Activated CD4-positive, alpha-beta memory T cell treated with anti-CD3 and anti-CD28 coated beads for 36 hours (primary cell): ENCODE measurements at regions not wholly inside any gene's neighbourhood (a gene's known extent, or its start where the extent isn't known, plus 50 kb on each side); places are given as distances from the start of the nearest gene placed in this dataset.
A peak's percentile ranks its signal among the peaks of the same experiment; 100 is the strongest.

Experiments
- CTCF ChIA-PET: fragments of 350-600 bp; sonication (Branson Sonifier 250); formaldehyde crosslinking; loops from one replicate; lab custom pipeline; 2021; ENCODE audit warnings: antibody characterized with exemption, inconsistent platforms; lab: Charles Lee
- POLR2A ChIA-PET: fragments of 350-600 bp; sonication (Branson Sonifier 250); formaldehyde crosslinking; loops from one replicate; lab custom pipeline; 2021; ENCODE audit warnings: antibody characterized with exemption; lab: Charles Lee
- DNase-seq: peaks from one replicate; pipeline ENCODE4 v3.0.0-alpha.2; 2020
- H3K27ac Mint-ChIP-seq: one replicate; pipeline ENCODE4 v1.8.0; 2021; ENCODE audit warnings: mixed read lengths
- H3K27me3 Mint-ChIP-seq: one replicate; pipeline ENCODE4 v1.8.0; 2021; ENCODE audit warnings: mixed read lengths
- H3K36me3 Mint-ChIP-seq: one replicate; pipeline ENCODE4 v1.8.0; 2021; ENCODE audit warnings: mixed read lengths
- H3K4me1 Mint-ChIP-seq: one replicate; pipeline ENCODE4 v1.8.0; 2021; ENCODE audit warnings: low read depth, mixed read lengths
- H3K4me3 Mint-ChIP-seq: one replicate; pipeline ENCODE4 v1.8.0; 2021; ENCODE audit warnings: mild to moderate bottlenecking, mixed read lengths
- H3K9me3 Mint-ChIP-seq: one replicate; pipeline ENCODE4 v1.8.0; 2021; ENCODE audit warnings: mixed read lengths
- intact Hi-C: fragments of 100-400 bp; cut with micrococcal nuclease; formaldehyde crosslinking; loops from one replicate; pipeline ENCODE4 v1.15.1; 2023

DNA sequence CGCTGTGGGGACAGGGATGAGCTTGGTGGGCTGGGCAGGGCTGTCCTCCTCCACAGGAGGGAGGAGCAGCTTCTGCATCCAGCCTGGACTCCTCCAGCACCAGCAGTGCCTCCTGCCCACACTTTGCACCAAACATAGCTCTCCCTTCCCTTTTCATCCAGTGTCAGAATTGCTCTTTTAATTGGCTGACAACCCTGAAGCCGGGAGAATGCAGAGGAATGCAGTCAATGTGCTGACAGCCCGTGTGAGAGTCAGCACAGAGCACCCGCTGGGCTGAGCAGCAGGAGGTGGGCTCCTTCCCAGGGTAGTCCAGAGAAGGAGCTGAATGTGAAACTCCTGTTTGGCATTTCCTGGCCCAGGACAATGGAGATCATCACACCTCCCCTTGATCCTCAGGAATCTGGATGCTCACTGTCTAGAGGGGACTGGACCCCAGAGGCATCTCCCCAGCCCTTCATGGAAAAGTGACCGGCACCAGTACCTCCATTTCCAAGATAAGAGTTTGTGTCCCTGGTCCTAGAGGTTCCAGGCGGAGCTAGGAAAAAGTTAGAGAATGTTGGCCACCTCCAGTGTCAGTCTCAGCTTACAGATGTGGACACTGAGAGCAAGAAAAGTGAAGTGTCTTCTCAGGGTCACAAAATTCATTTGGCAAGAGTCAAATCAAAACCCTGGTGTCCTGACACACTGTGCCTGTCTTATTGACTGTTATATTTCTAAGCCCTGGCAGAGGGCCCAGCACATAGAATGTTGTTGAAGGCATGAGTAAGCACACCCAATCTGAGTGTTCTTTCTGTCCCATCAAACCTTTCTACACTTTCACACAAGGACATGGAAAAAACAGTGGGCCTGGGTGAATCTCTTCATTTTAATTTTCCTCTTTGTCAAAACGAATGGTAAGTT, 202.1 kb downstream of the SNX18 start:
- Mint-ChIP-seq H3K9me3 (peaks cover 7% of the 10 kb centered on the region), H3K36me3 (peaks cover 10% of the 10 kb centered on the region), H3K4me1 (peaks cover 34% of the 10 kb centered on the region), H3K4me3 (no peak overlapping the region), H3K27ac (peak overlapping the region; percentile 42), H3K27me3 (peaks cover under 1% of the 10 kb centered on the region)
- ChIA-PET POLR2A (no interaction called here), CTCF (interaction anchor here (1.3 to 1.4 kb wide), 2 partner anchors 76 to 202 kb away, joined by 4 read pairs; partner anchors contain the start of gene SNX18)
- intact Hi-C loops, result loop anchor here (1.0 to 5.0 kb wide), 5 partner anchors 34 to 1712 kb away; partner anchors contain the start of gene ARL15
- peak; percentile 67 for DNase-seq

- CTCF ChIA-PET, result interaction anchor here (0.9 to 1.4 kb wide), 3 partner anchors 26 to 201 kb away, joined by 3 to 4 read pairs (median 4); partner anchors contain the start of gene SNX18
- POLR2A ChIA-PET, result interaction anchor here (0.7 to 1.3 kb wide), 2 partner anchors 72 to 199 kb away, joined by 3 to 5 read pairs; no protein-coding TSS in a partner anchor
- intact Hi-C loops, result loop anchor here (1.0 to 5.0 kb wide), 6 partner anchors 76 to 1711 kb away; partner anchors contain the start of gene ARL15
These were observed 201.1 kb downstream of the SNX18 start for GRCh38 chr5:54718656-54719055.

DNA sequence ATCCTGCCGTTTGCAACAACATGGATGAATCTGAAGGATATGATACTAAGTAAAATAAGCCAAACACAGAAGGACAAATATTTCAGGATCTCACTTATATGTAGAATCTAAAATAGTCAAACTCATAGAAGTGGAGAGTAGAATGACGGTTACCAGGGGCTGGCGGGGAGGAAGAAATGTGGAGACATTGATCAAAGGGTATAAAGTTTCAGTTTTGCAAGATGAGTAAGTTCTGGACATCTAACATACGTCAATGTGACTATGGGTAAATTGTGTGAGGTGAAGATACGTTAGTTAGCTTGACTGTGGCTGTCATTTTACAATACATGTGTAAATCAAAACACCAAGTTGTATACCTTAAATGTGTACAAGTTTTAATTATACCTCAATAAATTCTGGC, 200.3 kb downstream of the SNX18 start:
- peaks cover 3% of the 10 kb centered on the region for H3K27me3 Mint-ChIP-seq
- peaks cover 5% of the 10 kb centered on the region for H3K9me3 Mint-ChIP-seq
- peak overlapping the region; percentile 75 for H3K27ac Mint-ChIP-seq
- peak; percentile 70 for DNase-seq
- H3K4me1 Mint-ChIP-seq, result peaks cover 34% of the 10 kb centered on the region
- POLR2A ChIA-PET, result interaction anchor here (0.7 to 1.3 kb wide), 3 partner anchors 41 to 198 kb away, joined by 3 to 5 read pairs (median 3); no protein-coding TSS in a partner anchor
- intact Hi-C loops, result loop anchor here (1.0 to 5.0 kb wide), 11 partner anchors 26 to 1711 kb away; partner anchors contain the start of gene ARL15
- H3K36me3 Mint-ChIP-seq, result peaks cover 10% of the 10 kb centered on the region
- CTCF ChIA-PET, result interaction anchor here (0.9 to 1.0 kb wide), 2 partner anchors 26 to 127 kb away, joined by 3 to 4 read pairs; no protein-coding TSS in a partner anchor
- no peak overlapping the region for H3K4me3 Mint-ChIP-seq

More at GRCh38 chr5:54718656-54719055, 201.1 kb downstream of the SNX18 start:
- DNase-seq, result no peak
- peaks cover 34% of the 10 kb centered on the region for H3K4me1 Mint-ChIP-seq
- H3K27me3 Mint-ChIP-seq, result peaks cover 3% of the 10 kb centered on the region
- no peak overlapping the region for H3K4me3 Mint-ChIP-seq
- peak overlapping the region; percentile 75 for H3K27ac Mint-ChIP-seq
- peaks cover 10% of the 10 kb centered on the region for H3K36me3 Mint-ChIP-seq
- H3K9me3 Mint-ChIP-seq, result peaks cover 7% of the 10 kb centered on the region

- H3K36me3 Mint-ChIP-seq, result peaks cover 10% of the 10 kb centered on the region
- peaks cover 5% of the 10 kb centered on the region for H3K9me3 Mint-ChIP-seq
- H3K4me3 Mint-ChIP-seq, result no peak overlapping the region
- H3K27ac Mint-ChIP-seq, result peak overlapping the region; percentile 75
- no peak for DNase-seq
- intact Hi-C loops, result loop anchor here (1.0 to 5.0 kb wide), 7 partner anchors 27 to 1710 kb away; partner anchors contain the start of gene ARL15
- H3K27me3 Mint-ChIP-seq, result peaks cover 3% of the 10 kb centered on the region
- ChIA-PET POLR2A (interaction anchor here (0.7 to 1.3 kb wide), 2 partner anchors 41 to 71 kb away, joined by 3 to 5 read pairs; no protein-coding TSS in a partner anchor), CTCF (interaction anchor here (1.0 kb wide), 2 partner anchors 127 to 128 kb away, joined by 3 to 4 read pairs; no protein-coding TSS in a partner anchor)
- peaks cover 34% of the 10 kb centered on the region for H3K4me1 Mint-ChIP-seq
These were observed 199.9 kb downstream of the SNX18 start for GRCh38 chr5:54717459-54717858.

GRCh38 chr5:54713923-54714581, 196.5 kb downstream of the SNX18 start:
- intact Hi-C loops, result no loop called here
- Mint-ChIP-seq H3K36me3 (peaks cover 10% of the 10 kb centered on the region), H3K4me1 (peaks cover 22% of the 10 kb centered on the region), H3K27me3 (peaks cover 3% of the 10 kb centered on the region), H3K9me3 (peaks cover 5% of the 10 kb centered on the region), H3K27ac (no peak overlapping the region), H3K4me3 (no peak overlapping the region)
- ChIA-PET CTCF (no interaction called here), POLR2A (no interaction called here)
- no peak for DNase-seq

- H3K9me3 Mint-ChIP-seq, result no peaks in the 10 kb centered on the region
- H3K4me3 Mint-ChIP-seq, result no peak overlapping the region
- ChIA-PET CTCF (no interaction called here), POLR2A (no interaction called here)
- H3K36me3 Mint-ChIP-seq, result no peaks in the 10 kb centered on the region
- intact Hi-C loops, result no loop called here
- no peak for DNase-seq
- H3K27me3 Mint-ChIP-seq, result no peaks in the 10 kb centered on the region
- no peak overlapping the region for H3K27ac Mint-ChIP-seq
- peaks cover 5% of the 10 kb centered on the region for H3K4me1 Mint-ChIP-seq
These were observed 191.5 kb downstream of the SNX18 start for GRCh38 chr5:54709096-54709495.

DNA sequence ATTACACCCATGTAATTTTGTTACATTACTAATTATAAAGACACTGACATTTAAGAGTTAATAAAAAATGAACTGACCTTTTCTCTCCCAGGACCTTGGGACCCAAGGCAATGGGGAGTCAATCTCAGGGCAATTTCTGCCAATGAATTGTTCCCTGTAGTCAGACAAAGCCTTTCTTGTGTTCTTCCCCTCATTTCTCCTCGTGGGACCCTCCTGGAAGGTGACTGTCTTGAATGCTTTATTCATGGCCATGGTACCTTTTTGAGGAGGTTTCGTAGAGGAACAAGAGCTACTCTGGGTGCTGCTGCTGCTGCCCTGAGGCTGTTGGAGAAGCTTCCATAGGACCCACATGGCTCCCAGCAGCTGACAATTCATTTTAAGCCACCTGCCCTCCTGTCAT, 190.3 kb downstream of the SNX18 start:
- DNase-seq, result no peak
- intact Hi-C loops, result no loop called here
- ChIA-PET CTCF (interaction anchor here (0.7 kb wide), 1 partner anchor 15 kb away, joined by 3 read pairs; no protein-coding TSS in a partner anchor), POLR2A (no interaction called here)
- H3K9me3 Mint-ChIP-seq, result no peaks in the 10 kb centered on the region
- H3K36me3 Mint-ChIP-seq, result no peaks in the 10 kb centered on the region
- peaks cover 5% of the 10 kb centered on the region for H3K4me1 Mint-ChIP-seq
- no peak overlapping the region for H3K27ac Mint-ChIP-seq
- H3K4me3 Mint-ChIP-seq, result no peak overlapping the region
- H3K27me3 Mint-ChIP-seq, result no peaks in the 10 kb centered on the region

DNA sequence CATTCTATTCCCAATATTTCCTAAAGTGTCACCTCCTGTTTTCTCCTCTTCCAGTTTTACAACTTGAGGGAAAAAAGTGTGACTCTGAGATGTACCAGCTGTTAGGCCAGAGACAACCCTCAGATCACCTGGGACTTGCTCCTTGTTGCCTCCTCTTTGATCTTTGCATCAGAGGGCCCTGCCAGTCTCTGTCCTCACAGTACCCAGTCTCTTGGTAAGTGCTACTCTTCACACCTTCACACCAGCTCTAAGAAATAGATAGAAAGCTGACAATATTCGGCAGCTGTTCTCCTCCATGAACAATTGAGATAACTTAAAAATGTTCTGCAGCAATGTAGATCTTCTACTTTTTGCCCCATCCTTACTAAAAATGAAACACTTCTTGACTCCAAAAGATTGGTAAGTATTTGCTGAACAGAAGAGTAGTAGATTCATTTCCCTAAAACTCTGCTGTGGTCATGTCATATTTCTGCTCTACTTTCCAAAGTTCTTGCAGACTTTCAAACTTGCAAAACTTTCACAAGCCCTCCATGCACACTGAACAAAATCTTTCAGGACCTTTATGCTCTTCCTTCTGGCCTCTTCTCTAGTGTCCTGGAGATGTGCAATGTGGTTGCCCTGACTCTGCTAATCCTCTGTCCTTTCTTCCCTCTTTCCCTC, 188.6 kb downstream of the SNX18 start:
- no peak overlapping the region for H3K27ac Mint-ChIP-seq
- ChIA-PET CTCF (no interaction called here), POLR2A (no interaction called here)
- H3K4me3 Mint-ChIP-seq, result no peak overlapping the region
- H3K27me3 Mint-ChIP-seq, result no peaks in the 10 kb centered on the region
- no peaks in the 10 kb centered on the region for H3K36me3 Mint-ChIP-seq
- H3K4me1 Mint-ChIP-seq, result peaks cover 5% of the 10 kb centered on the region
- H3K9me3 Mint-ChIP-seq, result no peaks in the 10 kb centered on the region
- intact Hi-C loops, result no loop called here
- no peak for DNase-seq

DNA sequence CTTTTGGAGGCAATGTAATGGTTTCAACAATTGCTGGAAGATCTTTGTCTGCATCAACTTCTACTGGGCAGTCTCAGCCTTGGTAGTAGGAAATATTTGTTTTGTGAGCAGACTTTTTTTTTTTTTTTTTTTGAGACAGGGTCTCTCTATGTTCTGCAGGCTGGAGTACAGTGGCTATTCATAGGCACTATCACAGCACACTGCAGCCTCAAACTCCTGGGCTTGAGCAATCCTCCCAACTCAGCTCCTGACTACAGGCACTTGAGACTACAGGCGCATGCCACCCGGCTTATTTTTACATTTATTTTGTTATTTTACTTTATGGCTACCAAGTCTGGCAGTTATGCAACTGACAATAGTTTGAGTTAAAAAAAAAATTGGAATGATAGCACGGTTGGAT, 187.3 kb downstream of the SNX18 start:
- no peak for DNase-seq
- Mint-ChIP-seq H3K27ac (no peak overlapping the region), H3K27me3 (no peaks in the 10 kb centered on the region), H3K9me3 (no peaks in the 10 kb centered on the region), H3K36me3 (no peaks in the 10 kb centered on the region), H3K4me3 (no peak overlapping the region), H3K4me1 (peaks cover 5% of the 10 kb centered on the region)
- ChIA-PET POLR2A (no interaction called here), CTCF (interaction anchor here (1.9 kb wide), 1 partner anchor 140 kb away, joined by 4 read pairs; no protein-coding TSS in a partner anchor)
- intact Hi-C loops, result no loop called here

- ChIA-PET POLR2A (no interaction called here), CTCF (interaction anchor here (1.9 kb wide), 1 partner anchor 140 kb away, joined by 4 read pairs; no protein-coding TSS in a partner anchor)
- no peaks in the 10 kb centered on the region for H3K9me3 Mint-ChIP-seq
- no peak overlapping the region for H3K4me3 Mint-ChIP-seq
- H3K4me1 Mint-ChIP-seq, result peaks cover 5% of the 10 kb centered on the region
- no peaks in the 10 kb centered on the region for H3K36me3 Mint-ChIP-seq
- H3K27ac Mint-ChIP-seq, result no peak overlapping the region
- H3K27me3 Mint-ChIP-seq, result no peaks in the 10 kb centered on the region
- intact Hi-C loops, result no loop called here
- no peak for DNase-seq
These were observed 186.8 kb downstream of the SNX18 start for GRCh38 chr5:54704333-54704732.

DNA sequence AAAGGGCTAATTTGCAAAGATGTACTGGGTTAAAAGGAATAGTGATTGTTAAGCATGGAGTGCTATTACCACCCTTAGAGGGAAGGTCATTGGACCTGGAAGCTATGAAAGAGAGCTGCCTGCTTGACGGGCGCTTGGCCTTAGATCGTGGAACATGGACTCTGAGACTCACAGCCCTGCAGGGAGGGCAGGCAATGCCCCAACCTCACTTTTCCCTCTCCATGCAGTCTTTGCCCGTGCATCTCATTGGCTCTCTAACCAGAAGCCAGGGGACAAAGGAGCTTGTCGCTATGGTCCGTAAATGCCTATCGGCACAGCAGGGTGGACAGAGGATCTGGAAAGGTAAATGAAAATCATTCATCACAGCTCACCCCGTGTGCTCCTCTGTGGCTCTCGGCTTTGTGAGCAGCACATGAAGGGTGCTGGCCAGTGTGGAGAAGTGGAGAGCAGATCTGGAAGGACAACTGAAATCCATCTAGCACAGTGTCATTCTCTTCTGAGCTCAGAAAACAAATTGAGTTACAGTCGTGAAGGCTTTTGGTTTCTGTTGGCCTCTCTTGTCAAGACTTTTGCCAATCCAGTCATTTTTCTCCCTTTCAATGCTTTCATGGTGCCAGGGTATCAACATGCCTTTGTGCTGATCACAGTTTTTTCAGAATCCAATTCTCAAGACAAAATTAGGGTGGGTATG, 186.2 kb downstream of the SNX18 start:
- CTCF ChIA-PET, result interaction anchor here (1.9 kb wide), 1 partner anchor 141 kb away, joined by 4 read pairs; no protein-coding TSS in a partner anchor
- Mint-ChIP-seq H3K27me3 (no peaks in the 10 kb centered on the region), H3K27ac (no peak overlapping the region), H3K4me3 (no peak overlapping the region), H3K4me1 (peaks cover 5% of the 10 kb centered on the region), H3K36me3 (no peaks in the 10 kb centered on the region), H3K9me3 (no peaks in the 10 kb centered on the region)
- POLR2A ChIA-PET, result no interaction called here
- DNase-seq, result no peak
- intact Hi-C loops, result no loop called here
